Endothelial cell (in vitro differentiated cells): ENCODE measurements at regions not wholly inside any gene's neighbourhood (a gene's known extent, or its start where the extent isn't known, plus 50 kb on each side); places are given as distances from the start of the nearest gene placed in this dataset.

Experiments
- DNase-seq: peaks from one replicate; pipeline ENCODE4 v3.0.0; 2021; ENCODE audit warnings: low spot score
- H3K27ac Mint-ChIP-seq: one replicate; pipeline ENCODE4 v1.8.0; 2021; ENCODE audit warnings: mixed read lengths, inconsistent platforms; ENCODE audit not compliant: unreplicated experiment
- H3K27me3 Mint-ChIP-seq: one replicate; pipeline ENCODE4 v1.8.0; 2021; ENCODE audit warnings: mild to moderate bottlenecking, moderate library complexity, mixed read lengths, inconsistent platforms; ENCODE audit not compliant: unreplicated experiment
- H3K36me3 Mint-ChIP-seq: one replicate; pipeline ENCODE4 v1.8.0; 2021; ENCODE audit warnings: mild to moderate bottlenecking, low read depth, mixed read lengths, inconsistent platforms; ENCODE audit not compliant: unreplicated experiment
- H3K4me1 Mint-ChIP-seq: one replicate; pipeline ENCODE4 v1.8.0; 2021; ENCODE audit warnings: mild to moderate bottlenecking, mixed read lengths, inconsistent platforms; ENCODE audit not compliant: unreplicated experiment
- H3K4me3 Mint-ChIP-seq: one replicate; pipeline ENCODE4 v1.8.0; 2021; ENCODE audit warnings: mild to moderate bottlenecking, mixed read lengths, inconsistent platforms; ENCODE audit not compliant: unreplicated experiment
- H3K9me3 Mint-ChIP-seq: one replicate; pipeline ENCODE4 v1.8.0; 2021; ENCODE audit warnings: mixed read lengths, inconsistent platforms; ENCODE audit not compliant: unreplicated experiment
- CTCF ChIP-seq: fragments of 200-600 bp; sonication (generic); IDR thresholded peaks from one replicate; pipeline ENCODE4 v1.5.0; 2021; ENCODE audit warnings: antibody characterized with exemption; ENCODE audit not compliant: unreplicated experiment

DNA sequence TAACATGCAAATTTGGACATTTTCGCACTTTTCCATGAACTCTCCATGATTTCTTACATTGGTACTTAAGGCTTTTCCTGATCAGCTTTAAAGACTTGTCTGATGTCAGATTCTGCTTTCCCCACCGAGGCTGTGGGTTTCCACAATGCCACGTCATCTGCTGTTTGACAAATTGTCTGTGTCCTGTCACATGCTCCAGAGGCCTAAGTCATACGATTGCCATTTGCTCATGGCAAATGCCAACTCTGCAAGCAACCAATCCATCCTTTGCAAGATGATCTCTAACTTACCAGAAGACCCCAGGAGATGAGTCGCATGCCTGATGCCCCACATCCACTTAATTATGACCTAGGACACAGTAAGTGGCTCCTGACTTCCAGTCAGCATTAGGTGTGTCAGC, 556.5 kb downstream of the BMP2 start:
- no peaks in the 10 kb centered on the region for H3K4me1 Mint-ChIP-seq
- DNase-seq = no peak
- no peak overlapping the region for H3K27ac Mint-ChIP-seq
- no peak overlapping the region for H3K4me3 Mint-ChIP-seq
- no peak for TF ChIP-seq CTCF
- no peaks in the 10 kb centered on the region for H3K36me3 Mint-ChIP-seq
- no peaks in the 10 kb centered on the region for H3K9me3 Mint-ChIP-seq
- peaks cover 2% of the 10 kb centered on the region for H3K27me3 Mint-ChIP-seq

GRCh38 chr20:7327810-7328209, 560.3 kb downstream of the BMP2 start:
- Mint-ChIP-seq H3K4me1 (no peaks in the 10 kb centered on the region), H3K4me3 (no peak overlapping the region), H3K27me3 (peaks cover 2% of the 10 kb centered on the region), H3K27ac (no peak overlapping the region), H3K36me3 (no peaks in the 10 kb centered on the region), H3K9me3 (no peaks in the 10 kb centered on the region)
- DNase-seq = no peak
- TF ChIP-seq CTCF = no peak

DNA sequence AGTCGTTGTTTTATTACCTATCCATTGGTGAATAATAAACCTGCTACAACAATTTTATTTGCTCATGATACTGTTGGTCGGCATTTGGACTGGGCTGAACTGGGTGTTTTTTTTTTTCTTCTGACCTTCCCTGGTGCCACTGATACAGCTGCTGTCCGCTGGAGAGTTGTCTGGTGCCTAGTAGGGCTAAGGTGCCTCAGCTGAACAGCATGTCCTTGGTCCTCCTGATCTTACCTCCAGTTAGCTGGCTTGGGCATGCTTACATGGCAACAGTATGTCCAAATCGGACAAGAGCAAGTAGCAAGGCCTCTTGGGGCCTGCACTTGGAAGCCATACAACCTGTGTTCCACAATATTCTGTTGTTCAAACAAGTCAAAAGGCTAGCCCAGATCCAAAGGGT, 563.4 kb downstream of the BMP2 start:
- H3K27me3 Mint-ChIP-seq = peaks cover 2% of the 10 kb centered on the region
- no peak overlapping the region for H3K4me3 Mint-ChIP-seq
- H3K36me3 Mint-ChIP-seq = no peaks in the 10 kb centered on the region
- no peak overlapping the region for H3K27ac Mint-ChIP-seq
- no peak for TF ChIP-seq CTCF
- DNase-seq = no peak
- no peaks in the 10 kb centered on the region for H3K4me1 Mint-ChIP-seq
- no peaks in the 10 kb centered on the region for H3K9me3 Mint-ChIP-seq

DNA sequence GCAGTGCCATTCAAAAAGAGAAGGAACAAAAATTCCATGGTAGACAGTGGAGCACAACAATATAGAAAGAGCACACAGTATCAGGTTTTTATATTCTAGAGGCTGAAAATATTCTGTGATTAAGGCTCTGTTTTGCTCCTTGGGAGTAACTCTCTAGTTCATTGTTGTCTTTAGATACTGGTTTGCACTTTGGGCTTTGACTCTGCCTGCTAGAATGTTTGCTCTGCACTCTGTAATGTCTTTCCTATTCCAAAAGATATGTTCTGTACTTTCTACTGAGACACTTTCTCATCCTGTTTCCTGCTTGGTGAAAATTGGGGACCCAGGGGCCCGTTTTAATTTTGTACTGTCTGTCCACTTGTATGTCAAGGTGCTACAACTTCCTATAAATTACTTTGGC, 564.7 kb downstream of the BMP2 start:
- Mint-ChIP-seq H3K27ac (no peak overlapping the region), H3K27me3 (no peaks in the 10 kb centered on the region), H3K36me3 (no peaks in the 10 kb centered on the region), H3K4me1 (no peaks in the 10 kb centered on the region), H3K4me3 (no peak overlapping the region), H3K9me3 (no peaks in the 10 kb centered on the region)
- TF ChIP-seq CTCF = no peak
- no peak for DNase-seq

GRCh38 chr20:7333841-7334240, 566.4 kb downstream of the BMP2 start:
- DNase-seq = no peak
- no peaks in the 10 kb centered on the region for H3K4me1 Mint-ChIP-seq
- H3K9me3 Mint-ChIP-seq = no peaks in the 10 kb centered on the region
- H3K27me3 Mint-ChIP-seq = no peaks in the 10 kb centered on the region
- H3K4me3 Mint-ChIP-seq = no peak overlapping the region
- no peaks in the 10 kb centered on the region for H3K36me3 Mint-ChIP-seq
- no peak for TF ChIP-seq CTCF
- no peak overlapping the region for H3K27ac Mint-ChIP-seq
